HUES64 (cell line): ENCODE measurements at regions not wholly inside any gene's neighbourhood (a gene's known extent, or its start where the extent isn't known, plus 50 kb on each side); places are given as distances from the start of the nearest gene placed in this dataset.
"Not testable (repeated sequence)": the region's sequence is repeated elsewhere in the genome, so short reads cannot be mapped to it uniquely, and the experiment has no call there.

ENCODE experiments used
- H3K27ac ChIP-seq: 2 replicates; pipeline ENCODE4 v1.7.0; 2013; ENCODE audit warnings: low read depth, low read length, inconsistent platforms
- H3K27me3 ChIP-seq: 2 replicates; pipeline ENCODE4 v1.6.1; 2013; ENCODE audit warnings: mild to moderate bottlenecking, low read length; ENCODE audit not compliant: insufficient read depth
- H3K36me3 ChIP-seq: 2 replicates; pipeline ENCODE4 v1.6.1; 2013; ENCODE audit warnings: mild to moderate bottlenecking, low read length; ENCODE audit not compliant: insufficient read depth
- H3K4me1 ChIP-seq: 2 replicates; pipeline ENCODE4 v1.6.1; 2013; ENCODE audit warnings: mild to moderate bottlenecking, low read length, moderate library complexity; ENCODE audit not compliant: insufficient read depth
- H3K4me3 ChIP-seq: 2 replicates; pipeline ENCODE4 v1.5.1; 2013; ENCODE audit warnings: mild to moderate bottlenecking, low read length, moderate library complexity
- H3K9ac ChIP-seq: 2 replicates; pipeline ENCODE4 v1.6.1; 2013; ENCODE audit warnings: mild to moderate bottlenecking, low read depth, low read length
- H3K9me3 ChIP-seq: 2 replicates; pipeline ENCODE4 v1.6.1; 2013; ENCODE audit warnings: low read depth, low read length; ENCODE audit not compliant: insufficient read depth
- WGBS: fragments of 150-250, 120-280 bp; methylation state at CpG from one replicate; pipeline ENCODE4 v1.1.7; 2013; ENCODE audit warnings: missing lambda C conversion rate; 5-methylcytosine and 5-hydroxymethylcytosine counted together

DNA sequence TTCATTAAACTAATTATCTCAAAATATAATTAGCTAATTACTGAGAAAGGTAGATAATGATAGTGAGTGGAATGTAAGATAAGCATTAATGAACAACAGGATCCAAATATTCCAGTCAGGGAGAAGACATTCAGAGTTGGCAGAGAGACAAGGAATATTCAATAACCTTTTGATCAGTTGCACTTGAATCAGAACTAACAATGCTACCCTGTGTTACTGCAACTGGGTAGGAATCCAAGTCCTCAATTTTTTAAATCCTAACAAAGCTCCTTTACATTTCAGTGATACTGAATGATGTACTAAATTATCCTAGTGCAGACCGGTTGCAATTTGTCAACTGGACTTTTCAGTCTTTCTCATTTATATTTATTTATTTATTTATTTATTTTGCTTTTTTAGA is 107.1 kb upstream of the MIR17HG start:
- no peak overlapping the region for H3K4me3 ChIP-seq
- no peaks in the 10 kb centered on the region for H3K27me3 ChIP-seq
- no peak overlapping the region for H3K27ac ChIP-seq
- no CpG with 5 or more reads among the region's 1 CpG for WGBS
- H3K4me1 ChIP-seq: no peaks in the 10 kb centered on the region
- no peaks in the 10 kb centered on the region for H3K36me3 ChIP-seq
- H3K9ac ChIP-seq: no peak overlapping the region
- H3K9me3 ChIP-seq: peaks cover 8% of the 10 kb centered on the region

- Histone ChIP-seq H3K4me3 (no peak overlapping the region), H3K9me3 (peaks cover 8% of the 10 kb centered on the region), H3K27me3 (no peaks in the 10 kb centered on the region), H3K4me1 (no peaks in the 10 kb centered on the region), H3K27ac (no peak overlapping the region), H3K9ac (no peak overlapping the region), H3K36me3 (no peaks in the 10 kb centered on the region)
- no CpG with 5 or more reads among the region's 2 CpGs for WGBS
Observed at GRCh38 chr13:91241221-91241933, 106.1 kb upstream of the MIR17HG start.

- Histone ChIP-seq H3K4me3 (no peak overlapping the region), H3K36me3 (no peaks in the 10 kb centered on the region), H3K9me3 (peaks cover 8% of the 10 kb centered on the region), H3K27ac (no peak overlapping the region), H3K27me3 (no peaks in the 10 kb centered on the region), H3K4me1 (peaks cover 8% of the 10 kb centered on the region; the same call in 1 of the 2 replicates), H3K9ac (no peak overlapping the region)
Observed at GRCh38 chr13:91242652-91243051, 104.8 kb upstream of the MIR17HG start.

GRCh38 chr13:91245288-91245687 is 102.2 kb upstream of the MIR17HG start:
- 91% methylated on average over 2 of the region's 2 CpGs for WGBS
- no peak overlapping the region for H3K9ac ChIP-seq
- H3K36me3 ChIP-seq: no peaks in the 10 kb centered on the region
- no peak overlapping the region for H3K27ac ChIP-seq
- H3K9me3 ChIP-seq: peaks cover 8% of the 10 kb centered on the region
- peaks cover 8% of the 10 kb centered on the region; the same call in 1 of the 2 replicates for H3K4me1 ChIP-seq
- no peaks in the 10 kb centered on the region for H3K27me3 ChIP-seq
- H3K4me3 ChIP-seq: no peak overlapping the region

- Histone ChIP-seq H3K4me3 (no peak overlapping the region), H3K9me3 (peaks cover 6% of the 10 kb centered on the region), H3K27me3 (no peaks in the 10 kb centered on the region), H3K4me1 (peaks cover 8% of the 10 kb centered on the region; the same call in 1 of the 2 replicates), H3K36me3 (no peaks in the 10 kb centered on the region), H3K27ac (no peak overlapping the region), H3K9ac (no peak overlapping the region)
Observed at GRCh38 chr13:91247768-91248167, 99.7 kb upstream of the MIR17HG start.

GRCh38 chr13:91248249-91248648 is 99.2 kb upstream of the MIR17HG start:
- no peak overlapping the region for H3K9ac ChIP-seq
- peaks cover 8% of the 10 kb centered on the region; the same call in 1 of the 2 replicates for H3K4me1 ChIP-seq
- 86% methylated on average over 3 of the region's 4 CpGs for WGBS
- no peak overlapping the region for H3K4me3 ChIP-seq
- no peaks in the 10 kb centered on the region for H3K27me3 ChIP-seq
- peaks cover under 1% of the 10 kb centered on the region; the same call in 1 of the 2 replicates for H3K9me3 ChIP-seq
- H3K27ac ChIP-seq: no peak overlapping the region
- H3K36me3 ChIP-seq: no peaks in the 10 kb centered on the region

DNA sequence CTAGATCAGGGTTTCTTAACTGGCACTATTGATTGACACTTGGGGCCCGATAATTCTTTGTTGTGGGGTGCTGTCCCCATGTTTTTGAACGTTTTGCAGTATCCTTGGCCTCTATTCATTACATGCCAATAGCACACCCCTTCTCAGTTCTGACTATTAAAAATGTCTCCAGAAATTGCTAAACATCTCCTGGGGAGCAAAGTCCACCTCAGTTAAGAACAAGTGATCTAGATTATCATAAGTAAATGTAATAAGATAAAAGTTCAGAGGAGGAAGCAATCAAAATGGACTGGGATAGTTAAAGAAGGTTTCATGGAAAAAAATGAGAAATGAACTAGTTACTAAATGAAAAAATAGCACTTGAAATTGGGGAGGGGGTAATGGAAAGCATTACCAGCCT is 98.1 kb upstream of the MIR17HG start:
- no peaks in the 10 kb centered on the region for H3K27me3 ChIP-seq

DNA sequence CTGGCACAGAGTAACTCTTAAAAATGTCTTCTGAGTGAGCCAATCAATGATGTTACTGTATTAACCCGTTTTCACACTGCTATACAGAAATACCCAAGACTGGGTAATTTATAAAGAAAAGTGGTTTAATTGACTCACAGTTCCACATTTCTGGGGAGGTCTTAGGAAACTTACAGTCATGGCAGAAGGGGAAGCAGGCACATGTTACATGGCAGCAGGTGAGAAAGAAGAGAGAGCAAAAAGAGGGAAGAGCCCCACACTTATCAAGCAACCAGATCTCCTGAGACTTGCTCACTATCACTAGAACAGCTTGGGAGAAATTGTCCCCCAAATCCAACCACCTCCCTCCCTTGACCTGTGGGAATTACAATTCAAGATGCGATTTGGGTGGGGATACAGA is 97.6 kb upstream of the MIR17HG start:
- WGBS: 91% methylated on average over 2 of the region's 2 CpGs
- no peaks in the 10 kb centered on the region for H3K36me3 ChIP-seq
- H3K4me1 ChIP-seq: peaks cover 8% of the 10 kb centered on the region; the same call in 1 of the 2 replicates
- no peak overlapping the region for H3K27ac ChIP-seq
- no peaks in the 10 kb centered on the region for H3K9me3 ChIP-seq
- no peak overlapping the region for H3K4me3 ChIP-seq
- no peaks in the 10 kb centered on the region for H3K27me3 ChIP-seq
- no peak overlapping the region for H3K9ac ChIP-seq

More for the DNA sequence above, 98.1 kb upstream of the MIR17HG start:
- 86% methylated on average over 2 of the region's 2 CpGs for WGBS
- Histone ChIP-seq H3K4me1 (peaks cover 8% of the 10 kb centered on the region; the same call in 1 of the 2 replicates), H3K9me3 (no peaks in the 10 kb centered on the region), H3K9ac (no peak overlapping the region), H3K36me3 (no peaks in the 10 kb centered on the region), H3K4me3 (no peak overlapping the region), H3K27ac (no peak overlapping the region)

GRCh38 chr13:91251573-91251972 is 95.9 kb upstream of the MIR17HG start:
- H3K27me3 ChIP-seq, H3K36me3 ChIP-seq, H3K9me3 ChIP-seq, H3K9ac ChIP-seq, H3K27ac ChIP-seq, H3K4me3 ChIP-seq, H3K4me1 ChIP-seq: not testable (repeated sequence)
- 96% methylated on average over 4 of the region's 4 CpGs for WGBS

- no peak overlapping the region for H3K27ac ChIP-seq
- peaks cover 2% of the 10 kb centered on the region; the same call in 1 of the 2 replicates for H3K9me3 ChIP-seq
- H3K27me3 ChIP-seq: no peaks in the 10 kb centered on the region
- H3K36me3 ChIP-seq: no peaks in the 10 kb centered on the region
- no peak overlapping the region for H3K9ac ChIP-seq
- no peak overlapping the region for H3K4me3 ChIP-seq
- H3K4me1 ChIP-seq: no peaks in the 10 kb centered on the region
- 100% methylated on average over 1 of the region's 2 CpGs for WGBS
Observed at GRCh38 chr13:91264484-91264883, 83.0 kb upstream of the MIR17HG start.

GRCh38 chr13:91269237-91269636 is 78.2 kb upstream of the MIR17HG start:
- H3K4me1 ChIP-seq: no peaks in the 10 kb centered on the region
- H3K9me3 ChIP-seq: peaks cover 2% of the 10 kb centered on the region; the same call in 1 of the 2 replicates
- H3K36me3 ChIP-seq: no peaks in the 10 kb centered on the region
- H3K9ac ChIP-seq: no peak overlapping the region
- no peak overlapping the region for H3K4me3 ChIP-seq
- no peak overlapping the region for H3K27ac ChIP-seq
- no CpG with 5 or more reads among the region's 1 CpG for WGBS
- no peaks in the 10 kb centered on the region for H3K27me3 ChIP-seq

GRCh38 chr13:91270031-91270430 is 77.5 kb upstream of the MIR17HG start:
- H3K4me3 ChIP-seq: no peak overlapping the region
- 95% methylated on average over 3 of the region's 3 CpGs for whole genome bisulfite sequencing
- H3K27me3 ChIP-seq: no peaks in the 10 kb centered on the region

More at GRCh38 chr13:91270031-91270430, 77.5 kb upstream of the MIR17HG start:
- Histone ChIP-seq H3K27ac (no peak overlapping the region), H3K9me3 (peaks cover under 1% of the 10 kb centered on the region; the same call in 1 of the 2 replicates), H3K4me1 (no peaks in the 10 kb centered on the region), H3K36me3 (no peaks in the 10 kb centered on the region), H3K9ac (no peak overlapping the region)
